ENCODE measurements at regions not wholly inside any gene's neighbourhood (a gene's known extent, or its start where the extent isn't known, plus 50 kb on each side); places are given as distances from the start of the nearest gene placed in this dataset.

- TF ChIP-seq POLR2A (IDR thresholded peaks at IDR 0.05) (no peak), CTCF (IDR thresholded peaks at IDR 0.05) (no peak)
These were observed 915.7 kb upstream of the PCDH20 start for GRCh38 chr13:62331384-62331783.
